Karpas-422 (cell line): ENCODE measurements at regions not wholly inside any gene's neighbourhood (a gene's known extent, or its start where the extent isn't known, plus 50 kb on each side); places are given as distances from the start of the nearest gene placed in this dataset.

ENCODE experiments used
- DNase-seq: peaks from one replicate; pipeline ENCODE4 v3.0.0-alpha.2; 2015
- H2AFZ ChIP-seq: fragments of 200-600 bp; sonication (generic); 2 replicates; pipeline ENCODE4 v1.6.1; 2014; ENCODE audit warnings: antibody characterized with exemption, low read length, mixed read lengths
- H3K27ac ChIP-seq: fragments of 200-600 bp; sonication (generic); 2 replicates; pipeline ENCODE4 v1.5.1; 2014; ENCODE audit warnings: mild to moderate bottlenecking, low read length, moderate library complexity
- H3K27me3 ChIP-seq: fragments of 200-600 bp; sonication (generic); 2 replicates; pipeline ENCODE4 v1.6.1; 2014; ENCODE audit warnings: low read length, mixed read lengths
- H3K36me3 ChIP-seq: fragments of 200-600 bp; sonication (generic); 2 replicates; pipeline ENCODE4 v1.6.1; 2014; ENCODE audit warnings: low read length, mixed read lengths; ENCODE audit not compliant: insufficient read depth
- H3K4me1 ChIP-seq: fragments of 200-600 bp; sonication (generic); 2 replicates; pipeline ENCODE4 v1.6.1; 2014; ENCODE audit warnings: mild to moderate bottlenecking, low read length, mixed read lengths
- H3K4me2 ChIP-seq: fragments of 200-600 bp; sonication (generic); 2 replicates; pipeline ENCODE4 v1.6.1; 2014; ENCODE audit warnings: low read length, low read depth, mild to moderate bottlenecking; ENCODE audit not compliant: poor library complexity, severe bottlenecking
- H3K4me3 ChIP-seq: fragments of 200-600 bp; sonication (generic); 2 replicates; pipeline ENCODE4 v1.5.1; 2014; ENCODE audit warnings: mild to moderate bottlenecking, antibody characterized with exemption, low read length, mixed read lengths
- H3K79me2 ChIP-seq: fragments of 200-600 bp; sonication (generic); 2 replicates; pipeline ENCODE4 v1.6.1; 2014; ENCODE audit warnings: mild to moderate bottlenecking, low read length, mixed read lengths
- H3K9ac ChIP-seq: fragments of 200-600 bp; sonication (generic); 2 replicates; pipeline ENCODE4 v1.6.0; 2014; ENCODE audit warnings: low read length
- H3K9me2 ChIP-seq: fragments of 200-600 bp; sonication (generic), shearing (Covaris generic); replicated peaks from 2 replicates; pipeline ENCODE4 v1.6.0; 2014; ENCODE audit warnings: mild to moderate bottlenecking, low read length, moderate library complexity; ENCODE audit not compliant: insufficient read depth
- H3K9me3 ChIP-seq: fragments of 300-700, 200-600 bp; sonication (generic); 2 replicates; pipeline ENCODE4 v1.6.1; 2014; ENCODE audit warnings: low read length, mixed read lengths
- H4K20me1 ChIP-seq: fragments of 200-600 bp; sonication (generic); 2 replicates; pipeline ENCODE4 v1.6.1; 2014; ENCODE audit warnings: mild to moderate bottlenecking, antibody characterized with exemption, low read length, low read depth; ENCODE audit not compliant: insufficient read depth

DNA sequence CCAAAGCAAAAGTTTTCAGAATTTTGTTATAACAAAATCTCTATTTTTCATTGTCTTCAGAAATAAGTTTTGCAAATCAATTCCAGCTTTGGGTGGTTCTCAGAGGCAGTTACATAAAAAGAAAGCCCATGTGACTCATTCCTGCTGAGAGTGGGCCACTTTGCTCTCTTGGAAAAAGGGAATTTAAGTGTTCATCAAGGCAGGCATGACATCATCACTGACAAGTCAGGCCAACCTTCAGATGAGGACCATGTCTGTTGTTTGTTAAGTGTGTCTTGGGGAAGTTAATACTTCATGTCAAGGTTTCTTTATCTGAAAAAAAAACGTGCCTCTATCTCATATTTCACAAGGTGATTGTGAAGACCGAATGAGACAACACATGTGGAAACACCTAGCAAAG lies 519.8 kb upstream of the TMPO start:
- Histone ChIP-seq H3K36me3 (no peaks in the 10 kb centered on the region), H3K27ac (no peak overlapping the region), H3K9ac (no peak overlapping the region), H3K4me3 (no peak overlapping the region), H4K20me1 (no peaks in the 10 kb centered on the region), H3K9me3 (no peaks in the 10 kb centered on the region), H3K9me2 (no peaks in the 10 kb centered on the region), H3K4me2 (no peak overlapping the region), H3K79me2 (no peaks in the 10 kb centered on the region), H3K27me3 (no peaks in the 10 kb centered on the region), H3K4me1 (no peaks in the 10 kb centered on the region), H2AFZ (no peak overlapping the region)
- DNase-seq = no peak

DNA sequence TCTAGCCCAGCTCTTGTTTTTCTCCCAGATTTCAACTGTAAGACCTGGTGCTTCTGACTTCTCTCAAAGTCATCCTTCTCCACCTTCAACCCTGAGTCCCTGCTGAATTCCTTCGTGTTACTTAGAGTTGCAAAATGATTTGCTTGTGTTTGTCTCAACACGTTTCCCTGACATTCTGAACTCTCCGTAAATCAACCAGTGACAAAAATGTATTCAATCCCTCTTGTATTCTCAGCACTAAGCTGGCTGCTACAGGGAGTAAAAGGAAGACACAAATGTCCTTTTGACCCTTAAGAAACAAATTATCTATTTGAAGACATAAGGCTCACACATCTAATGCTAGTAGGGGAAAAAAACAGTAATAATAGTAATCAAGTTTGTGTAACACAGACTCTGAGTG lies 514.0 kb upstream of the TMPO start:
- H3K27ac ChIP-seq = no peak overlapping the region
- no peaks in the 10 kb centered on the region for H3K27me3 ChIP-seq
- H3K4me3 ChIP-seq = no peak overlapping the region
- no peak overlapping the region for H3K9ac ChIP-seq
- H3K79me2 ChIP-seq = no peaks in the 10 kb centered on the region
- H4K20me1 ChIP-seq = no peaks in the 10 kb centered on the region
- H3K36me3 ChIP-seq = no peaks in the 10 kb centered on the region
- no peak overlapping the region for H3K4me2 ChIP-seq
- DNase-seq = no peak
- no peaks in the 10 kb centered on the region for H3K9me2 ChIP-seq
- no peaks in the 10 kb centered on the region for H3K4me1 ChIP-seq
- H2AFZ ChIP-seq = no peak overlapping the region
- H3K9me3 ChIP-seq = no peaks in the 10 kb centered on the region

DNA sequence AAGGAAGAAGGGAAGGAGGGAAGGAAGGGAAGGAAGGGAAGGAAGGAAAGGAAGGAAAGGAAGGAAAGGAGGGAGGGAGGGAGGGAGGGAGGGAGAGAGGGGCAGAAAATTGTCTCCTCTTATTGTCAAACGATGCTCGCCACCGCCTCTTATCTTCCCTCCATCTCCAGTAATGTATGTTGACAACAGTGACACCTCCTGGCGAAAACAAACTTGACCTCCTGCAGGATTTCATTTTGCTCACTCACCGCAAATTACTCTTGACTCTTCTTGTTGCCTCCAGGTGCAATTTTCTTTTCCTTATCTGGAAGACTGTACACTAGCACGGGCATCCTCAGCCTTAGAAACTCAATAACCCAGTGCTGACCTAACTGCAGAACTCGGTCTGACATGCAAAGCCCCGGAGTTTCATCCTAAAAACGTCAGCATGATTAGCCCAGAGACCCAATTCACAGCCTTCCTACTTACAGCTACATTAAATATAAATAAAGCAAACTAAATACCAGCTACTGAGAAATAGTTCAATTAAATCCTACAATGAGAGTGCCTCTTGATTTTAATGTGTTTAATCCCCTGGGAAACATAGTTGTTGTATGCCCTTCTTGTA lies 512.4 kb upstream of the TMPO start:
- Histone ChIP-seq H3K4me3 (no peak overlapping the region), H3K27ac (no peak overlapping the region), H3K36me3 (no peaks in the 10 kb centered on the region), H4K20me1 (no peaks in the 10 kb centered on the region), H3K9ac (no peak overlapping the region), H2AFZ (no peak overlapping the region), H3K9me2 (no peaks in the 10 kb centered on the region), H3K4me1 (no peaks in the 10 kb centered on the region), H3K9me3 (no peaks in the 10 kb centered on the region), H3K27me3 (no peaks in the 10 kb centered on the region), H3K79me2 (no peaks in the 10 kb centered on the region), H3K4me2 (no peak overlapping the region)
- DNase-seq = peak; percentile 73

DNA sequence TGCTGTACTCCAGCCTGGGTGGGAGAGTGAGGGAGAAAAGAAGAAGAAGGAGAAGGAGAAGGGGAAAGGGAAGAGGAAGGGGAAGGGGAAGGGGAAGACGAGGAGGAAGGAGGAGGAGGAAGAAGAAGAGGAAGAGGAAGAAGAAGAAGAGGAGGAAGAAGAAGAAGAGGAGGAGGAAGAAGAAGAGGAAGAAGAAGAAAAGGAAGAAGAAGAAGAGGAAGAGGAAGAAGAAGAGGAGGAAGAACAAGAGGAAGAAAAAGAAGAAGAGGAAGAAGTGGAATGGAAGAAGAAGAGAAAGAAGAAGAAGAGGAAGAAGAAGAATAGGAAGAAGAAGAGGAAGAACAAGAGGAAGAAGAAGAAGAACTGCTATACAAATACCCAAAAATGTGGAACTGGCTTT lies 507.4 kb upstream of the TMPO start:
- H3K9me2 ChIP-seq = 0 out of 2 replicates have a peak, but pooled peaks cover 4% of the 10 kb centered on the region
- no peaks in the 10 kb centered on the region for H4K20me1 ChIP-seq
- no peak overlapping the region for H3K27ac ChIP-seq
- no peaks in the 10 kb centered on the region for H3K9me3 ChIP-seq
- no peak overlapping the region for H3K9ac ChIP-seq
- H3K79me2 ChIP-seq = no peaks in the 10 kb centered on the region
- no peak for DNase-seq
- no peak overlapping the region for H2AFZ ChIP-seq
- H3K4me2 ChIP-seq = no peak overlapping the region
- H3K36me3 ChIP-seq = no peaks in the 10 kb centered on the region
- H3K4me1 ChIP-seq = no peaks in the 10 kb centered on the region
- H3K27me3 ChIP-seq = no peaks in the 10 kb centered on the region
- H3K4me3 ChIP-seq = no peak overlapping the region

DNA sequence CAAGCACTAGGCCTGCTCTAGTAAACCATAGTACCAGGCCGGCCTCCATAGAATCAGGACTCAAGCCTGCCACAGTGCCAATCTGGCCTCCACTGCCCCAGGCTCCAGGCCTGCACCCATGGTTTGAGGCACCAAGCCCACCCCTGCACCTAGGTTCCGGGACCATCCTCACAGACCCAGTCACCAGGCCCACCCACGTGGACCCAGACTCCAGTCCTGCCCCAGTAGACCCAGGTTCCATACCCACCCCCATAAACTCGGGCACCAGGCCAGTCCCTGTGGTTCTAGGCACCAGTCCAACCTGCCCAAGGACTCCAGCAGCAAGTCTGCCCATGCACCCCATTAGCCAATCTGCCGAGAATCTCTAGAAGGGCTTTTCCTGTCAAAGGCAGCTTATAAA lies 501.8 kb upstream of the TMPO start:
- no peak overlapping the region for H2AFZ ChIP-seq
- DNase-seq = no peak
- no peak overlapping the region for H3K4me3 ChIP-seq

DNA sequence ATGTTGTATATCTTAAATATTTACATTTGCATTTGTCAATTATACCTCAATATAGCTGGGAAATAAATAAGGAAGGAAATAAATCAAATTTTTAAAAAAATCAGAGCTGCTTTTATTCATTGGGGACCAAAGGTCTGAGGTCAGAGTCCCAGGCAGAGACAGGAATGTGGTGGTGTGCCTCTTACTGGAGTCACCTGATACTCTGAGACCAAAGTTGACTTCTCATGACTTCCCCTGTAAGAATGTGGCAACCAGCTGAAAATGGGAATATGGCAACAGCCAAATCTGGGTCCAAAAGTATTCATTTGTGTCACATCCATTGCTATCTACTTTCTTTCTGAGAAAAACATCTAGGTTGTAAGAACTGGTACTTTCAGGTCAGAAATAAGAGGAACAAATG lies 496.6 kb upstream of the TMPO start:
- Histone ChIP-seq H3K79me2 (no peaks in the 10 kb centered on the region), H3K4me3 (no peak overlapping the region), H2AFZ (no peak overlapping the region), H3K4me1 (no peaks in the 10 kb centered on the region), H4K20me1 (no peaks in the 10 kb centered on the region), H3K9me3 (no peaks in the 10 kb centered on the region), H3K4me2 (no peak overlapping the region), H3K9me2 (no peaks in the 10 kb centered on the region), H3K27ac (no peak overlapping the region), H3K27me3 (no peaks in the 10 kb centered on the region), H3K9ac (no peak overlapping the region), H3K36me3 (no peaks in the 10 kb centered on the region)
- no peak for DNase-seq

More for the DNA sequence above, 501.8 kb upstream of the TMPO start:
- Histone ChIP-seq H3K4me1 (no peaks in the 10 kb centered on the region), H3K4me2 (no peak overlapping the region), H3K79me2 (no peaks in the 10 kb centered on the region), H3K27me3 (no peaks in the 10 kb centered on the region), H3K27ac (no peak overlapping the region), H3K36me3 (no peaks in the 10 kb centered on the region), H3K9me3 (no peaks in the 10 kb centered on the region), H3K9me2 (0 out of 2 replicates have a peak, but pooled peaks cover 4% of the 10 kb centered on the region), H3K9ac (no peak overlapping the region), H4K20me1 (no peaks in the 10 kb centered on the region)

DNA sequence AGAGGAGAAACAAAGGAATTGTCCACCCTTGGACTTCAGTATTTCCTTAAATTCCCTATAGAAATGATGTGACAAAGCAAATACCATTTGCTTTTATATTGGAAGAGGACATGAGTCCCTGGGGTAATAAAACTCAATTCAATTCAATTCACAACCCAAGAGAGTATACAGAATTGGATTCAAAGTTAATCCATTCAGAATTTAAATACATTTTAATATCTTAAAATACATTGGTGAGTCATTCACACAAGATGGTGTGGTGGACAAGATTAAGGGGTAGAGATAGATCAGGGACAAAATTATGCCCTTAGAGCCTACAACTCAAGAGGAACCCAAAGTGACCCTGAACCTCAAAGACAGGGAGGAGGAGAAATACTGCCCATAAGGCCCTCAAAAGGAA lies 495.0 kb upstream of the TMPO start:
- no peak overlapping the region for H2AFZ ChIP-seq
- no peak for DNase-seq
- no peaks in the 10 kb centered on the region for H3K36me3 ChIP-seq
- H3K9me3 ChIP-seq = no peaks in the 10 kb centered on the region
- no peak overlapping the region for H3K4me2 ChIP-seq
- H3K4me3 ChIP-seq = no peak overlapping the region
- no peaks in the 10 kb centered on the region for H3K79me2 ChIP-seq
- H4K20me1 ChIP-seq = no peaks in the 10 kb centered on the region
- no peaks in the 10 kb centered on the region for H3K4me1 ChIP-seq
- no peak overlapping the region for H3K9ac ChIP-seq
- H3K9me2 ChIP-seq = no peaks in the 10 kb centered on the region
- H3K27me3 ChIP-seq = no peaks in the 10 kb centered on the region
- H3K27ac ChIP-seq = no peak overlapping the region

DNA sequence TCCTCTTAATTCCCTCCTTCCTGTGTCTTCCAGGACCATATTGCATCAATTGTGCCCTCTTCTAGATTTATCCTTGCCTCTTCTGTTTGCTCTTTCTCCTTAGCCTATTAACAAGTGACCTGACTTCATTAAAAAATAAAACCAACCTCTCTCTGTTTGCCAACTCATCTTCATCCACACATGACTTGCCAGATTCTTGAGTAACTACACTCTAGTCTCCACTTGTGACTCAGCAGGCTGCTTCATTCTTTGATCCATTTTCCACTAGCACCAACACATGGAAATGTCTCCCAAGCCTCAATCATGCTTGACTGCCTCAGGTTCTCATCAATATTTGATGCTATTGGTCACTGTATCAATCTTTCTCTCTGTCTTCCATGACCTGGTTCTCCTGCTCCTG lies 492.4 kb upstream of the TMPO start:
- no peaks in the 10 kb centered on the region for H3K9me2 ChIP-seq

More for the DNA sequence above, 492.4 kb upstream of the TMPO start:
- Histone ChIP-seq H2AFZ (no peak overlapping the region), H3K4me1 (no peaks in the 10 kb centered on the region), H3K27ac (no peak overlapping the region), H4K20me1 (no peaks in the 10 kb centered on the region), H3K36me3 (no peaks in the 10 kb centered on the region), H3K9me3 (no peaks in the 10 kb centered on the region), H3K4me2 (no peak overlapping the region), H3K79me2 (no peaks in the 10 kb centered on the region), H3K4me3 (no peak overlapping the region), H3K9ac (no peak overlapping the region), H3K27me3 (no peaks in the 10 kb centered on the region)
- DNase-seq = no peak
